ENCODE measurements at regions not wholly inside any gene's neighbourhood (a gene's known extent, or its start where the extent isn't known, plus 50 kb on each side); places are given as distances from the start of the nearest gene placed in this dataset.

DNA sequence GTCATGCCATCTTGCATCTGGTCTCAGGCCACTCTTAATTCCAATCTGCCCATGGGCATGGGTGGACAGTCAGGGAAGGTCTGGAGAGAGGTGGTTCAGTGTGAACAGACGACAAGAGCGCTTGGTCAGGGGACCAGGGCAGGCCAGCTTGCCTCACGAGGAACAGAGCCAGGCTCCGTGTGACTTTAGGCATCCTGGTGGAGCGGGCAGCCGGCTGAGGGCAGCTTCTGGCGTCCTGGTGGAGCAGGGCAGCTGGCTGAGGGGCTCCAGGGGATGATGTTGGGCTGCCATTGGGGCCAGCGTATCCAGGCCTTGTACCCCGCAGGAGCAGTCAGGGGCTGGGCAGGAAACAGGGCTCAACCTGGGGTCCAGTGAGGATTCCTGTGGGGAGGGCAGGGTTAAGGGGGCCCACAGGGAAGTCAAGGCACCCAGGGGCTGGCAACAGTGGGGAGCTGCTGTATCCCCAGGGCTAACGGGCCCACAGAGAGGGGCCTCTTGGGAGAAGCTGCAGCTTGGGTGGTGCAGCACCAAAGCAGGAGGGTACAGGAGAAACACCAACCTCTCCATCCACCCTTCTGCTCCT is 197.9 kb upstream of the TWIST2 start:
- no peak overlapping the region for H3K4me3 ChIP-seq (replicated peaks; ENCODE audit: low read depth, low read length)
- TF ChIP-seq CTCF (IDR thresholded peaks at IDR 0.05; ENCODE audit: low read length, missing control alignments), result no peak
- DNase-seq (ENCODE audit: low read depth), result no peak

GRCh38 chr2:238650536-238650935 is 197.3 kb upstream of the TWIST2 start:
- no peak for TF ChIP-seq CTCF (IDR thresholded peaks at IDR 0.05; ENCODE audit: low read length, missing control alignments)

GRCh38 chr2:238651306-238652052 is 196.4 kb upstream of the TWIST2 start:
- DNase-seq (ENCODE audit: low read depth), result no peak
- TF ChIP-seq CTCF (IDR thresholded peaks at IDR 0.05; ENCODE audit: low read length, missing control alignments), result no peak
- H3K4me3 ChIP-seq (replicated peaks; ENCODE audit: low read depth, low read length), result no peak overlapping the region

More at GRCh38 chr2:238650536-238650935, 197.3 kb upstream of the TWIST2 start:
- no peak for DNase-seq (ENCODE audit: low read depth)
- no peak overlapping the region for H3K4me3 ChIP-seq (replicated peaks; ENCODE audit: low read depth, low read length)

GRCh38 chr2:238652053-238652770 is 195.7 kb upstream of the TWIST2 start:
- no peak for TF ChIP-seq CTCF (IDR thresholded peaks at IDR 0.05; ENCODE audit: low read length, missing control alignments)
- no peak overlapping the region for H3K4me3 ChIP-seq (replicated peaks; ENCODE audit: low read depth, low read length)
- no peak for DNase-seq (ENCODE audit: low read depth)

GRCh38 chr2:238652771-238653157 is 195.1 kb upstream of the TWIST2 start:
- TF ChIP-seq CTCF (IDR thresholded peaks at IDR 0.05; ENCODE audit: low read length, missing control alignments), result no peak
- DNase-seq (ENCODE audit: low read depth), result no peak
- no peak overlapping the region for H3K4me3 ChIP-seq (replicated peaks; ENCODE audit: low read depth, low read length)

DNA sequence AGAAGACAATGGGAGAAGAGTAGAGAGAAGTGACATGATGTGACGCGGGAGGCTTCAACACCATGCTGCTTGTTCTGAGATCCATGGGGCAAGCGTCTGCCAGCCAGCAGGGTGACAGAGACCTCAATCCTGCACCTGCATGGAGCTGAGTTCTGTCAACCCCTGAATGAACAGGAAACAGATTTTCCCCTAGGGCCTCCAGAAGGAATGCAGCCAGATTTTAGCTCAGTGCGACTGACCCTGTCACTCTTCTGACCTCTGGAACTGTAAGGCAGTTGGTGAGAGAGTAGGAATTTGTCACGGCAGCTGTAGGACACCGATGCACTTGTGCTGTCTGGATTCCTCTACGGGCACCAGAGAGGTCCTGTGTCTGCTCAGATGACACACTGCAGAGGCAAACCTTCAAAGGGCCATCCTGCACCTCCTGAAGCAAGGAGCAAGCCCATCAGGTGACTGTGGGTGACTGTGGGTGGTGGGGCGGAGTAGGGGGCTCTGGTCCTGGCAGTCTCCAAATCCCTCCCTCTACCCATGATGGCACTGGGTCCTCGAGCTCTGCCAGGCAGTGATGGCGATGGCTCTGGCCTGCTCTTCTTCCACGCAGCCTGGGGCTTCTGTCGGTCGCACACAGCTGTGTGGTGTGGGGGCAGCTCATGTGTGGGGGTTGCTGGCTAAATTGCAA is 194.3 kb upstream of the TWIST2 start:
- no peak for DNase-seq (ENCODE audit: low read depth)
- TF ChIP-seq CTCF (IDR thresholded peaks at IDR 0.05; ENCODE audit: low read length, missing control alignments), result no peak
- H3K4me3 ChIP-seq (replicated peaks; ENCODE audit: low read depth, low read length), result no peak overlapping the region
